Astrocyte (in vitro differentiated cells and primary cell): ENCODE measurements at regions not wholly inside any gene's neighbourhood (a gene's known extent, or its start where the extent isn't known, plus 50 kb on each side); places are given as distances from the start of the nearest gene placed in this dataset.

Experiments
- DNase-seq: peaks from one replicate; pipeline ENCODE4 v3.0.0-alpha.2; 2010; ENCODE audit warnings: low read depth
- FAIRE-seq: peaks from 2 replicates; lab custom pipeline; 2011; peaks lifted over from hg19 to GRCh38; lab: Jason Lieb, UNC
- H2AFZ ChIP-seq: 2 replicates; pipeline ENCODE4 v1.6.0; 2012; ENCODE audit warnings: low read depth, low read length, inconsistent platforms
- H3K27ac ChIP-seq: 2 replicates; pipeline ENCODE4 v1.5.1; 2011; ENCODE audit warnings: low read depth, low read length, inconsistent platforms
- H3K27me3 ChIP-seq: 2 replicates; pipeline ENCODE4 v1.6.0; 2011; ENCODE audit warnings: low read length, inconsistent platforms; ENCODE audit not compliant: insufficient read depth
- H3K36me3 ChIP-seq: 2 replicates; pipeline ENCODE4 v1.5.1; 2011; ENCODE audit warnings: low read length, inconsistent platforms; ENCODE audit not compliant: insufficient read depth
- H3K4me1 ChIP-seq: 2 replicates; pipeline ENCODE4 v1.5.1; 2011; ENCODE audit warnings: low read length, inconsistent platforms; ENCODE audit not compliant: insufficient read depth
- H3K4me2 ChIP-seq: 2 replicates; pipeline ENCODE4 v1.6.0; 2012; ENCODE audit warnings: low read length, inconsistent platforms
- H3K4me3 ChIP-seq: 2 replicates; pipeline ENCODE4 v1.5.1; 2011; ENCODE audit warnings: low read depth, mild to moderate bottlenecking, low read length, inconsistent platforms; ENCODE audit not compliant: insufficient read depth
- H3K79me2 ChIP-seq: 2 replicates; pipeline ENCODE4 v1.6.0; 2012; ENCODE audit warnings: mild to moderate bottlenecking, low read length, inconsistent platforms; ENCODE audit not compliant: insufficient read depth
- H3K9ac ChIP-seq: 2 replicates; pipeline ENCODE4 v1.6.0; 2012; ENCODE audit warnings: mild to moderate bottlenecking, low read length, inconsistent platforms
- H3K9me3 ChIP-seq: 2 replicates; pipeline ENCODE4 v1.5.1; 2012; ENCODE audit warnings: low read depth, mild to moderate bottlenecking, low read length, inconsistent platforms; ENCODE audit not compliant: insufficient read depth
- H4K20me1 ChIP-seq: 2 replicates; pipeline ENCODE4 v1.6.0; 2012; ENCODE audit warnings: low read length, inconsistent platforms; ENCODE audit not compliant: insufficient read depth
- H3K27ac Mint-ChIP-seq: one replicate; pipeline ENCODE4 v1.8.0; 2021; ENCODE audit warnings: mild to moderate bottlenecking, mixed read lengths; ENCODE audit not compliant: unreplicated experiment
- H3K27me3 Mint-ChIP-seq: one replicate; pipeline ENCODE4 v1.8.0; 2021; ENCODE audit warnings: low read depth, mixed read lengths; ENCODE audit not compliant: unreplicated experiment
- H3K36me3 Mint-ChIP-seq: one replicate; pipeline ENCODE4 v1.8.0; 2021; ENCODE audit warnings: low read depth, mixed read lengths; ENCODE audit not compliant: unreplicated experiment
- H3K4me1 Mint-ChIP-seq: one replicate; pipeline ENCODE4 v1.8.0; 2021; ENCODE audit warnings: low read depth, mixed read lengths; ENCODE audit not compliant: unreplicated experiment
- H3K4me3 Mint-ChIP-seq: one replicate; pipeline ENCODE4 v1.8.0; 2021; ENCODE audit warnings: mild to moderate bottlenecking, moderate library complexity, mixed read lengths; ENCODE audit not compliant: unreplicated experiment
- H3K9me3 Mint-ChIP-seq: one replicate; pipeline ENCODE4 v1.8.0; 2021; ENCODE audit warnings: mild to moderate bottlenecking, mixed read lengths; ENCODE audit not compliant: unreplicated experiment
- EZH2 ChIP-seq: IDR thresholded peaks from 2 replicates; pipeline ENCODE4 v1.6.1; 2012; ENCODE audit warnings: mild to moderate bottlenecking, low read length, inconsistent platforms; ENCODE audit not compliant: insufficient read depth
- TF ChIP-seq, protein P1 (sequence below): IDR thresholded peaks from 2 replicates; pipeline ENCODE4 v1.5.1; 2011; ENCODE audit warnings: low read depth, mild to moderate bottlenecking, inconsistent platforms, low read length, moderate library complexity; ENCODE audit not compliant: insufficient read depth

- Histone ChIP-seq H3K9me3 (no peaks in the 10 kb centered on the region), H3K4me2 (no peak overlapping the region), H2AFZ (no peak overlapping the region), H3K79me2 (no peaks in the 10 kb centered on the region), H4K20me1 (no peaks in the 10 kb centered on the region), H3K4me1 (no peaks in the 10 kb centered on the region), H3K27ac (no peak overlapping the region), H3K36me3 (no peaks in the 10 kb centered on the region), H3K9ac (no peak overlapping the region), H3K4me3 (no peak overlapping the region), H3K27me3 (no peaks in the 10 kb centered on the region)
- DNase-seq (no peak), FAIRE-seq (no peak)
- H3K27ac Mint-ChIP-seq, result no peak overlapping the region
- no peaks in the 10 kb centered on the region for H3K9me3 Mint-ChIP-seq
- TF ChIP-seq, protein P1, sequence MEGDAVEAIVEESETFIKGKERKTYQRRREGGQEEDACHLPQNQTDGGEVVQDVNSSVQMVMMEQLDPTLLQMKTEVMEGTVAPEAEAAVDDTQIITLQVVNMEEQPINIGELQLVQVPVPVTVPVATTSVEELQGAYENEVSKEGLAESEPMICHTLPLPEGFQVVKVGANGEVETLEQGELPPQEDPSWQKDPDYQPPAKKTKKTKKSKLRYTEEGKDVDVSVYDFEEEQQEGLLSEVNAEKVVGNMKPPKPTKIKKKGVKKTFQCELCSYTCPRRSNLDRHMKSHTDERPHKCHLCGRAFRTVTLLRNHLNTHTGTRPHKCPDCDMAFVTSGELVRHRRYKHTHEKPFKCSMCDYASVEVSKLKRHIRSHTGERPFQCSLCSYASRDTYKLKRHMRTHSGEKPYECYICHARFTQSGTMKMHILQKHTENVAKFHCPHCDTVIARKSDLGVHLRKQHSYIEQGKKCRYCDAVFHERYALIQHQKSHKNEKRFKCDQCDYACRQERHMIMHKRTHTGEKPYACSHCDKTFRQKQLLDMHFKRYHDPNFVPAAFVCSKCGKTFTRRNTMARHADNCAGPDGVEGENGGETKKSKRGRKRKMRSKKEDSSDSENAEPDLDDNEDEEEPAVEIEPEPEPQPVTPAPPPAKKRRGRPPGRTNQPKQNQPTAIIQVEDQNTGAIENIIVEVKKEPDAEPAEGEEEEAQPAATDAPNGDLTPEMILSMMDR, result no peak
- no peak for TF ChIP-seq EZH2
- H3K27me3 Mint-ChIP-seq, result peaks cover 17% of the 10 kb centered on the region
- no peak overlapping the region for H3K4me3 Mint-ChIP-seq
- peaks cover 3% of the 10 kb centered on the region for H3K4me1 Mint-ChIP-seq
- H3K36me3 Mint-ChIP-seq, result no peaks in the 10 kb centered on the region
Observed at GRCh38 chr4:77434299-77435092, 171.1 kb upstream of the CXCL13 start.

GRCh38 chr4:77437079-77437478 is 168.5 kb upstream of the CXCL13 start:
- H3K4me1 Mint-ChIP-seq, result peaks cover 3% of the 10 kb centered on the region
- Histone ChIP-seq H3K27me3 (no peaks in the 10 kb centered on the region), H3K4me3 (no peak overlapping the region), H3K27ac (no peak overlapping the region), H3K4me2 (no peak overlapping the region), H2AFZ (no peak overlapping the region), H3K36me3 (no peaks in the 10 kb centered on the region), H3K4me1 (no peaks in the 10 kb centered on the region), H3K9ac (no peak overlapping the region), H3K79me2 (no peaks in the 10 kb centered on the region), H3K9me3 (no peaks in the 10 kb centered on the region), H4K20me1 (no peaks in the 10 kb centered on the region)
- H3K4me3 Mint-ChIP-seq, result no peak overlapping the region
- no peaks in the 10 kb centered on the region for H3K36me3 Mint-ChIP-seq
- no peaks in the 10 kb centered on the region for H3K9me3 Mint-ChIP-seq
- no peak for DNase-seq
- TF ChIP-seq EZH2, result no peak
- TF ChIP-seq, protein P1, result no peak
- H3K27ac Mint-ChIP-seq, result no peak overlapping the region
- peaks cover 10% of the 10 kb centered on the region for H3K27me3 Mint-ChIP-seq
- no peak for FAIRE-seq

GRCh38 chr4:77438549-77438948 is 167.1 kb upstream of the CXCL13 start:
- Mint-ChIP-seq H3K27me3 (peaks cover 10% of the 10 kb centered on the region), H3K36me3 (no peaks in the 10 kb centered on the region), H3K27ac (no peak overlapping the region), H3K4me1 (no peaks in the 10 kb centered on the region), H3K9me3 (no peaks in the 10 kb centered on the region), H3K4me3 (no peak overlapping the region)
- H4K20me1 ChIP-seq, result no peaks in the 10 kb centered on the region
- FAIRE-seq, result no peak
- H3K27ac ChIP-seq, result no peak overlapping the region
- H3K4me3 ChIP-seq, result no peak overlapping the region
- no peak for TF ChIP-seq EZH2
- TF ChIP-seq, protein P1, result no peak
- H3K36me3 ChIP-seq, result no peaks in the 10 kb centered on the region
- DNase-seq, result no peak
- no peak overlapping the region for H2AFZ ChIP-seq
- no peaks in the 10 kb centered on the region for H3K9me3 ChIP-seq
- no peak overlapping the region for H3K4me2 ChIP-seq
- no peaks in the 10 kb centered on the region for H3K79me2 ChIP-seq
- no peak overlapping the region for H3K9ac ChIP-seq
- H3K4me1 ChIP-seq, result no peaks in the 10 kb centered on the region
- no peaks in the 10 kb centered on the region for H3K27me3 ChIP-seq
